ENCODE measurements at regions not wholly inside any gene's neighbourhood (a gene's known extent, or its start where the extent isn't known, plus 50 kb on each side); places are given as distances from the start of the nearest gene placed in this dataset.

DNA sequence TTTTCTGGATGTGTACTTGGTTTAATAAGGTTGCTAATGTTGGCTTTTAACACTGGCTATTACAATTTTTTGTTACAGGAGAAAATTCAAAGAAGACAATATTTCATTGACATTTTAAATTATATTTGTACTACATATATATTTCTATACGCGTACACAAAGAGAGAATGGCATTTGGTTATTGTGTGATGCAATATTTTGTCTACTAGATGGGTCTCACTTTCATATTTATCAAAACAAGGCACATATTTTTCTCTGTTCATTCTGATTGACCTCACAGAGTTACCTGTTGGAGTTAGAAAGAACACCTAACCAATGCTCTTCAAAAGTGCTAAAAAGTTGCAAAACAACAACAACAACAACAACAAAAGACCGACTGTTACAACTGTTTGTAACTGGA, 50.2 kb upstream of the VGLL3 start:
- DNase-seq: no peak

Measured in NCI-H524 treated with DMSO at 0.1 percent for 48 hours (cell line).